IPS-18a (cell line): ENCODE measurements at regions not wholly inside any gene's neighbourhood (a gene's known extent, or its start where the extent isn't known, plus 50 kb on each side); places are given as distances from the start of the nearest gene placed in this dataset.

Experiments
- H3K27ac ChIP-seq: one replicate; pipeline ENCODE4 v1.5.1; 2013; ENCODE audit warnings: low read length
- H3K27me3 ChIP-seq: one replicate; pipeline ENCODE4 v1.6.1; 2013; ENCODE audit warnings: mild to moderate bottlenecking, low read length; ENCODE audit not compliant: control insufficient read depth, insufficient read depth
- H3K36me3 ChIP-seq: one replicate; pipeline ENCODE4 v1.6.1; 2013; ENCODE audit warnings: low read depth, low read length; ENCODE audit not compliant: control insufficient read depth
- H3K4me1 ChIP-seq: one replicate; pipeline ENCODE4 v1.6.1; 2013; ENCODE audit warnings: low read depth, low read length; ENCODE audit not compliant: control insufficient read depth
- H3K4me3 ChIP-seq: one replicate; pipeline ENCODE4 v1.5.1; 2013; ENCODE audit warnings: low read length
- H3K9ac ChIP-seq: one replicate; pipeline ENCODE4 v1.6.1; 2013; ENCODE audit warnings: mild to moderate bottlenecking, low read length, moderate library complexity
- H3K9me3 ChIP-seq: one replicate; pipeline ENCODE4 v1.6.1; 2013; ENCODE audit warnings: low read depth, low read length; ENCODE audit not compliant: control insufficient read depth

DNA sequence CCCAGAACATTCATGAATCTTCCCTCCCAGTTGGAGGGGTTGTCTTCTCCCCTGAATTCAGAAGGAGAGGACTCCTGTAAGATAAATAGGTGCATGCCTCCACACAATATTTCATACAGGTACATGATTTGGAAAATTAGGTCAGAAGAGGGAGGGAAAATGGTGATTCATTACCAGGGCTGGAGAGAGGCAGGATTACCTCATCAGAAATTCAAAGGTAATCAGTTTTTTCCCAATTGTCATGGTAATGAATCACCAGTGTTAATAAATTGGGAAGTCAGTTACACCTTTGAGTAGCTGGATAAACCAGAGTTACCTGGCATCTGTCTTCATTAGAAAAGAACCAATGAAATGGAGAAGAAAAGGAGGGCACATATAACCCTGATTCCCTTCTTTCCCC lies 128.5 kb downstream of the EN1 start:
- no peaks in the 10 kb centered on the region for H3K27me3 ChIP-seq
- no peak overlapping the region for H3K4me3 ChIP-seq
- H3K4me1 ChIP-seq: peaks cover 9% of the 10 kb centered on the region
- H3K9ac ChIP-seq: no peak overlapping the region
- H3K36me3 ChIP-seq: no peaks in the 10 kb centered on the region
- no peaks in the 10 kb centered on the region for H3K9me3 ChIP-seq
- H3K27ac ChIP-seq: no peak overlapping the region

DNA sequence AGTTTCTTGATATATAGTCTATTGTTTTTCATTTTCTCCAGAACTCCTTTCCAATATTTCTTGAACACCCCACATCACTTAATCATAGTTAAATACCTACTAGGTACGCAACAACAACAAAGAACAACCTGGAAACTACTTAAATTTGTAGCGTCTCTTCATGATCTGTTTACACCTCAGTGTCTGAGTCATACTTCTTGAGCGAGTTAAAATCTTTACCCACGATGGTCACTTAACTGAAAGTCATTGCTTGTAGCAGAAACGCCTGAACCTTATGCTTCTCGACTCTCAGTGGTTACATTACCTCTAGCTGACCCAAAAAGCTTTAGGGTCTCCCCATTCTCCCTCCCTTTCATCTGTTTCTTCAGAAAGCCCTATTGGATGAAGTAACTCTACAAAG lies 131.3 kb downstream of the EN1 start:
- Histone ChIP-seq H3K27ac (no peak overlapping the region), H3K36me3 (no peaks in the 10 kb centered on the region), H3K4me3 (no peak overlapping the region), H3K9ac (no peak overlapping the region), H3K27me3 (no peaks in the 10 kb centered on the region), H3K9me3 (no peaks in the 10 kb centered on the region), H3K4me1 (peaks cover 9% of the 10 kb centered on the region)

DNA sequence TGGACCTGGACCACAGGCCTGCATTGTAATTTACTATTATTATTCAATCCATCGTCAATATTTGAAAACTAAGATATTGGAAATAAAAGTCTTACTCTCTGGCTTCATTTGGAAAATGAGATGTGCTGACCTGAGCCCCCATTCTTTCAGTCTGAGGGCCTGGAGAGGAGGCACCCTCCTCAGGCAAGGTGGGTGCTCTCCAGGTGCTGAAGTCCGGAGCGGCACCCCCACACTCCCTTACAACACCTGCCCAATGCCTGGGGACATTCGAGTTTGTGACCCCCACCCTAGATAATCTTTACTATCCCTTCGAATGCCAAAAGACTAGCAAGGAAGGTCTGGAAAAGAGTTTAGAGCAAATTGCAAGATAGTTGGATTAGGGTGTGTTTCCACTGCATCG lies 133.3 kb downstream of the EN1 start:
- Histone ChIP-seq H3K4me1 (peaks cover 4% of the 10 kb centered on the region), H3K27ac (no peak overlapping the region), H3K9me3 (no peaks in the 10 kb centered on the region), H3K9ac (no peak overlapping the region), H3K36me3 (no peaks in the 10 kb centered on the region), H3K4me3 (no peak overlapping the region), H3K27me3 (no peaks in the 10 kb centered on the region)

DNA sequence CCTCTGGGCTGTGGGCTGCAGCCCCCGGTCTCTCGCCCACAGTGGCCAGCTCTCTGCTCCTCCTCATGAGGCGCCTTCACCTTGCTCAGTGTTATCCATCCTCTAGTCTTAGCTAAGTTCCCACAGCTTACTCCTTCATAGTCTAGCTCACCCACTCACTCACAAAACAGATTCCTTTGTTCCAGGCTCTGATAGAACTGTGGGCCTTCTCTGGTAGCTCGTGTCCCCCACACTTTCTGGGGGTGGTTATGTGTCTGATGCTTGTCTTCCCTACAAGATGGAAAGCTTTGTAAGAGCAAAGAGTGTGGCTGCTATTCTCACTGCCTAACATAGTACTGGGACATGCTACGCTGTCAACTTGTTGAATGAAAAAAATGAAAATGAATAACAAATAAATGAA lies 135.8 kb downstream of the EN1 start:
- Histone ChIP-seq H3K4me1 (no peaks in the 10 kb centered on the region), H3K4me3 (no peak overlapping the region), H3K36me3 (no peaks in the 10 kb centered on the region), H3K27ac (no peak overlapping the region), H3K27me3 (no peaks in the 10 kb centered on the region), H3K9ac (no peak overlapping the region), H3K9me3 (no peaks in the 10 kb centered on the region)

DNA sequence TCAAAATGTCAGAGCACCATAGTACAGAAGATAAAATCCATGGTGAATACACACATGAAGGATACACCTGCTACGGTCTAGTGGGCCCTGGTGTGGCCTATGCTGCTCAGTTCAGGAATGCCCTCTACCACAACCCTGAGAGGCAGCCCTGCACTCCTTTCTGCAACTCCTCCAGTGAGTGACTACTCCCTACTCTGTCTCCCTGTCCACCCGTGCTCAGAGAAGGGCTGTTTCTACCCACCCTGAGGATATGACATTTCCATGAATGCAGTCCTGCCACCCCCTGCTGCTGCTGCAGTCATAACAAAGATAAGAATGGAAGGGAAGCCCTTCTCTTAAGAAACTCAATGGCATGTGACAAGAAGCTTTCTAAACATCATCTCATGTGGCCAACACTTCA lies 137.0 kb downstream of the EN1 start:
- Histone ChIP-seq H3K27me3 (no peaks in the 10 kb centered on the region), H3K4me1 (no peaks in the 10 kb centered on the region), H3K9me3 (no peaks in the 10 kb centered on the region), H3K36me3 (no peaks in the 10 kb centered on the region), H3K27ac (no peak overlapping the region), H3K9ac (no peak overlapping the region), H3K4me3 (no peak overlapping the region)

DNA sequence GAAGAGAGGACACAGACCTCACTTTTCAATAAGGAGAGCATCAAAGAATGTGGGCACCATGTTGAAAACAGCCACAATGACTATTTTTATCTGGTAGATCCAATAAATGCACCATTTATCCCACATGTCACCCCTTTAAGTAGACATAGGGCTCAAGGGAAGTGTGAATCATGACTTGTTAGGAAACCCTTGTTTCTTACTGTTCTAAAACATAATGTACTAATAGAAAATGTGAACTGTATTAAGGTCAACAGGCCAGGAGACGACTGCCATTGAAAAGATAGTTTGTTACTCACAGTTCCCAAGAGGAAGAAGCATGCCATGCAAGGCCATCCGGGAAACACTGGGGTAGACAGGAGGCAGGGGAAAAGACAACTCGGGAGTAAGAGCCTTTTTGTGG lies 137.7 kb downstream of the EN1 start:
- no peak overlapping the region for H3K9ac ChIP-seq
- H3K4me1 ChIP-seq: no peaks in the 10 kb centered on the region
- no peak overlapping the region for H3K27ac ChIP-seq
- no peaks in the 10 kb centered on the region for H3K9me3 ChIP-seq
- H3K27me3 ChIP-seq: no peaks in the 10 kb centered on the region
- H3K36me3 ChIP-seq: no peaks in the 10 kb centered on the region
- H3K4me3 ChIP-seq: no peak overlapping the region

DNA sequence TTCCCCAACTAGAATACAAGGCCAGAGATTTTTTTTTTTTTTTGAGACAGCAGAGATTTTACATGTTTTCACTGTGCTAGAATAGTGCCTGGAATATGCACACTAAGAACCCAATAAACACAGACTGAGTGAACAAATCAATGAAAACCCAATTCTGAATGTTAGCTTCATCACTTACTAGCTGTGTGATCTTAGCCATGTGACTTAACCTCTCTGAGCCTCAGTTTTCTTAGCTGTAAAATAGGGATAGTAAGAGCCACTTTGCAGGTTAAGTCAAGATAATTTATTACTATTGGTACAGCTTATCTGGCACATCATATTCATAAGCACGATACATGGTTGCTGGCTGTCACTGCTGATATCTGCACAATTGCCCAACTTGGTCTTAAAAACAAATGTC lies 140.6 kb downstream of the EN1 start:
- H3K4me1 ChIP-seq: no peaks in the 10 kb centered on the region
- no peak overlapping the region for H3K9ac ChIP-seq
- H3K4me3 ChIP-seq: no peak overlapping the region
- H3K9me3 ChIP-seq: no peaks in the 10 kb centered on the region
- H3K36me3 ChIP-seq: no peaks in the 10 kb centered on the region
- H3K27me3 ChIP-seq: no peaks in the 10 kb centered on the region
- H3K27ac ChIP-seq: no peak overlapping the region

DNA sequence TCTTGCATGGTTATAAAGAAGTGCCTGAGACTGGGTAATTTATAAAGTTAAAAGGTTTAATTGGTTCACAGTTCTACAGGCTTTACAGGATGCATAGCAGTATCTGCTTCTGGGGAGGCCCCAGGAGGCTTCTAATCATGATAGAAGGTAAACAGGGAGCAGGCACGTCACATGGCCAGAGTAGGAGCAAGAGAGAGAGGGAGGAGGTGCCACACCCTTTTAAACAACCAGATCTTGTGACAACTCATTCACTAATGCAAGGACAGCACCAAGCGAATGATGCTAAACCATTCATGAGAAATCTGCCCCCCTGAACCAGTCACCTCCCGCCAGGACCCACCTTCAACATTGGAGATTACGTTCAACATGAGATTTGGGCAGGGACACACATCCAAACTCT lies 141.1 kb downstream of the EN1 start:
- no peaks in the 10 kb centered on the region for H3K9me3 ChIP-seq
- no peaks in the 10 kb centered on the region for H3K36me3 ChIP-seq
- H3K4me3 ChIP-seq: no peak overlapping the region
- H3K27me3 ChIP-seq: no peaks in the 10 kb centered on the region
- no peak overlapping the region for H3K27ac ChIP-seq
- H3K9ac ChIP-seq: no peak overlapping the region
- no peaks in the 10 kb centered on the region for H3K4me1 ChIP-seq

DNA sequence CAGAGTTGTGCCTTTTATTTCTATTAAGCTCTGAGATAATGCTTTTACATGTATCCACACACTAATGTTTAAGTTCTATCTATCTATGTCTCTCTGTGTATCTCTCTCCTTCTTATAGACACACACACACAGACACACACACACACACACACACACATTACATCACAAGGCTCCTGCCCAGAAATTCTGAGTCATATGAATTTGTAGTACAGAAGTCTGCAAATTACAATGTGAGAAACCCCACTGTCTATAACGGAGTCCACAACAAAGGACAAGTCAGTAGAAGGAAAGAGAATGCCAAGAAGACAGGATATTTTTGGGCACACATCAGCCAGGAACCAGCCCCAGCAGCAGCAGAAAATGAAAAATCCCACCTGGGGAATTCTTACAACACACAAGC lies 142.4 kb downstream of the EN1 start:
- H3K9me3 ChIP-seq: no peaks in the 10 kb centered on the region
- no peaks in the 10 kb centered on the region for H3K27me3 ChIP-seq
- no peak overlapping the region for H3K4me3 ChIP-seq
- no peak overlapping the region for H3K27ac ChIP-seq
- no peak overlapping the region for H3K9ac ChIP-seq
- H3K4me1 ChIP-seq: peaks cover 5% of the 10 kb centered on the region
- H3K36me3 ChIP-seq: no peaks in the 10 kb centered on the region

DNA sequence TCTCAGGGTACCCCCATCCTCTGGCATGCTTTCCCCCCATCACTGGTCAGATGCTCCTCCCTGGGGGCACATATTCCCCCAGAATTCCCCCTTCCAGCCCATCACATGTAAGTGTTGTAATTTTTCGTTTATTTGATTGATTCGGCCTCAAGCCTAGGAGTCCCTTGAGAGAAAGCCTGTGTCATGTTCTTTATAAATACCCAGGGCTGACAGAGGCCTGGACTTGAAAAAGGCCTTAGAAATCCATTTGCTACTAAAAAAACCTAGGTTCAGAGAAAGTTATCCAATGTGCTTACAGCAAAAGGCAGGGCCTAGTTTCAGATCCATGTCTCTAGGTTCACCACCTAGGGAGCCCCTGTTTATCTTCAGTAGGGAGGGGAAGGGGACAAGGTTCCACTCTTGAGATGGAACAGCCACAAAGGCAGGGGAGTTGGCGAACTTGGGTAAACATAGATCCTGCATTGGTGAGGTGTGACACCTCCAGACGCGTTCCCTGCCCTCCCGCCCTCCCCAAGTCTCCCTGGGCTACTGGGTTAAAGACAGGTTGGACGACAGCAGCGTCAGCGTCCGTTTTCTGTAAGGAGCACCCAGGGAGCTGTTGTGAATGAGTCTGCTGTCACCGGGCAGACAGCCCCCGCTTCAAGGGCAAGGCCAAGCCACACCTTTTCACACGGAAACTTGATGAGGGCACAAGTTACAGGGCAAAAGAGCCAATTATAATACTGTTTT lies 147.8 kb downstream of the EN1 start:
- Histone ChIP-seq H3K4me1 (peaks cover 6% of the 10 kb centered on the region), H3K36me3 (no peaks in the 10 kb centered on the region), H3K27ac (no peak overlapping the region), H3K9me3 (no peaks in the 10 kb centered on the region), H3K9ac (no peak overlapping the region), H3K4me3 (no peak overlapping the region), H3K27me3 (no peaks in the 10 kb centered on the region)

DNA sequence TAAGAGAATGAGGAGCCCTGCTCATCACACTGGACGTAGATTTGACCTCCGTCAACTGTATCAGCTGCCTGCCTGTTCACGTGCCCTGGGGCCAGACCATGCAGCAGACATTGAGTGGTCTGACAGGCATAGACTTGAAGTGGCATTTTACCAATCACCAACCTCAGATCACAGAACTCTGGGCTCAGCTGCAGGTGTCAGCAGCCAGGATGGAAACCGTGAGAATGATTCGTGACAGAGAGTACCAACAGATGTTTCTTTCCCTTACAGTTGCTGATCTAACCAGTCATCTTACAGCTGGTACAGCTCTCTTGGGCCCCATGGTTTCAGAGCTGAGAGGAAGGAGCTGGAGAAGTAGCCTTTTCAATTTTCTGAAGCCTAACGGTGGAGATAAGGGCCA lies 148.9 kb downstream of the EN1 start:
- H3K4me3 ChIP-seq: no peak overlapping the region
- no peaks in the 10 kb centered on the region for H3K36me3 ChIP-seq
- no peak overlapping the region for H3K27ac ChIP-seq
- peaks cover 6% of the 10 kb centered on the region for H3K4me1 ChIP-seq
- H3K27me3 ChIP-seq: no peaks in the 10 kb centered on the region
- H3K9ac ChIP-seq: no peak overlapping the region
- H3K9me3 ChIP-seq: no peaks in the 10 kb centered on the region

DNA sequence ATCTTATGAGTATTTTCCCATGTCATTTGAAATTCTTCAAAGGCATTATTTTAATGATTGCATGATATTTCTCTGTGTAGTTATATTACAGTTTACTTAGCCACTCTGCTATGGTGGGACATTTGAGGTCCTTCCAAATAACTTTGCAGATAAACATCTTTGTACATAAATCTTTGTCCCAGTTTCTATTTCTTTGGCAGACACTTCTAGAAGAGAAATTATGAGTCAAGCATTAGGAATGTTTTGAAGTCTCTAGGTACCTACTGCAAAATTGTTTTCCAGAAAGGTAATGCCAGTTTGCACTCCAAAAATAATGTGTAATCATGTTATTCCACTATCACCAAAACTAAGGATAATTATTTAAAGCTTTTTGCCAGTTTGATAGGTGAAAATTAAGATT lies 149.7 kb downstream of the EN1 start:
- Histone ChIP-seq H3K4me1 (peaks cover 6% of the 10 kb centered on the region), H3K9me3 (no peaks in the 10 kb centered on the region), H3K9ac (no peak overlapping the region), H3K4me3 (no peak overlapping the region), H3K36me3 (no peaks in the 10 kb centered on the region), H3K27ac (no peak overlapping the region), H3K27me3 (no peaks in the 10 kb centered on the region)
